GM12874 (cell line): ENCODE measurements at regions not wholly inside any gene's neighbourhood (a gene's known extent, or its start where the extent isn't known, plus 50 kb on each side); places are given as distances from the start of the nearest gene placed in this dataset.

Experiments
- TF ChIP-seq, protein P1 (sequence below): IDR thresholded peaks from 2 replicates; pipeline ENCODE4 v1.5.1; 2011; ENCODE audit warnings: low read depth, mild to moderate bottlenecking, control low read depth, low read length, moderate library complexity; ENCODE audit not compliant: insufficient read depth

- TF ChIP-seq, protein P1, sequence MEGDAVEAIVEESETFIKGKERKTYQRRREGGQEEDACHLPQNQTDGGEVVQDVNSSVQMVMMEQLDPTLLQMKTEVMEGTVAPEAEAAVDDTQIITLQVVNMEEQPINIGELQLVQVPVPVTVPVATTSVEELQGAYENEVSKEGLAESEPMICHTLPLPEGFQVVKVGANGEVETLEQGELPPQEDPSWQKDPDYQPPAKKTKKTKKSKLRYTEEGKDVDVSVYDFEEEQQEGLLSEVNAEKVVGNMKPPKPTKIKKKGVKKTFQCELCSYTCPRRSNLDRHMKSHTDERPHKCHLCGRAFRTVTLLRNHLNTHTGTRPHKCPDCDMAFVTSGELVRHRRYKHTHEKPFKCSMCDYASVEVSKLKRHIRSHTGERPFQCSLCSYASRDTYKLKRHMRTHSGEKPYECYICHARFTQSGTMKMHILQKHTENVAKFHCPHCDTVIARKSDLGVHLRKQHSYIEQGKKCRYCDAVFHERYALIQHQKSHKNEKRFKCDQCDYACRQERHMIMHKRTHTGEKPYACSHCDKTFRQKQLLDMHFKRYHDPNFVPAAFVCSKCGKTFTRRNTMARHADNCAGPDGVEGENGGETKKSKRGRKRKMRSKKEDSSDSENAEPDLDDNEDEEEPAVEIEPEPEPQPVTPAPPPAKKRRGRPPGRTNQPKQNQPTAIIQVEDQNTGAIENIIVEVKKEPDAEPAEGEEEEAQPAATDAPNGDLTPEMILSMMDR: no peak
These were observed 590.8 kb upstream of the BRINP1 start for GRCh38 chr9:119959846-119960545.

DNA sequence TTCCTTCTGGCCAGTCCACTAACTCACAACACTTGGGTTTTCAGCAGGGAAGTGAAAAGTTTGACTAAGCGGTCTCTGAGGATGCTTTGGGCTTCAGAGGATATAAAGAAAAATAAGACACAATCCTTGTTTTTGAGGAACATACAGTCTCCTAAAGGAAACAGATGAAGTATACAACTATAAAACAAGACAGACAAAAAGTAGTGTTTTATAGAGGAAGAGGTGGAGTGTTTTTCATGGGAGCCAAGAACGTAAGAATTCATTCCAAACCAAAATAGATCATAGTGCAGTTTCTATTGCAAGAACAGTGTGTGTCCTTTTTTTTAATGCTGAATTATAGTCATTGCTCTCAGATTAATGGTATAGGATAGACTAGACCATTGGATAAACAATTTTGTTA lies 586.9 kb upstream of the BRINP1 start:
- TF ChIP-seq, protein P1: no peak

DNA sequence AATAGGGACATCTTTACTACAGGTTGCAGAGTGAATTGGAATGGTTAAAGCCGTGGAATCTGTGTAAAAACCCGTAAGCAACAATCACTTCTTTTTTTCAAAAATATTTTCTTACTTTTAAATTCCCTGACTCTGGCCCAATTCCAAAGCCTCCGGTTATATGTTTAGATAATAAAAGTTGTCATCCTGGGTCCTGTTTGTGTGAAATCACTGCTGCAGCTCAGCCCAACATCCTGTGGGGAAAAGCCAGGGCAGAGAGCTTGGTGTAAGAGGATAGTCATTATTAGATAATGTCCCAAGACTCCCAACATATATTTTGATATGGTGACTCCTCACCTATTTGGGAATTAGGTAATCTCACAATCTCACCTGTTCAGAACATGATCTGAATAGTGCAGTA lies 586.0 kb upstream of the BRINP1 start:
- TF ChIP-seq, protein P1: no peak

- TF ChIP-seq, protein P1: no peak
These were observed 582.4 kb upstream of the BRINP1 start for GRCh38 chr9:119951591-119951990.

DNA sequence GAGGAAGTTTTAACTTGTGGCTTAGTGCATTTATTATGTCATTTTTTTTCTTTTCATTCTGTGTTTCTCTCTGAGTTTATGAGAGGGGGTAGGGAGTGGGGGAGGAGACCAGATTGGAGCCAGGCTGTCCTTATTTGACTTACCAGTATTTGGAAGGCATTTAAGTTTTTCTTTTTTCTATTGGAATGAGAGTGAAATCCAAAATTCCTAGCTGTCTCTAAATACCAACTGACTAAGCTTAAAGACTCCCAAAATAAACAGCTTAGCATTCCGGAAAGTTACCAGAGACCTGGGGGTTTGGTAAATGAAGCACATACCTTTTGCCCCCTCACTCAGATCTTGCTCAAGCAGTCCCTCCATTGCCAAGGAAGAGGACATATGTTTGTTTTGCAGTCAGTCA lies 581.9 kb upstream of the BRINP1 start:
- TF ChIP-seq, protein P1: no peak

DNA sequence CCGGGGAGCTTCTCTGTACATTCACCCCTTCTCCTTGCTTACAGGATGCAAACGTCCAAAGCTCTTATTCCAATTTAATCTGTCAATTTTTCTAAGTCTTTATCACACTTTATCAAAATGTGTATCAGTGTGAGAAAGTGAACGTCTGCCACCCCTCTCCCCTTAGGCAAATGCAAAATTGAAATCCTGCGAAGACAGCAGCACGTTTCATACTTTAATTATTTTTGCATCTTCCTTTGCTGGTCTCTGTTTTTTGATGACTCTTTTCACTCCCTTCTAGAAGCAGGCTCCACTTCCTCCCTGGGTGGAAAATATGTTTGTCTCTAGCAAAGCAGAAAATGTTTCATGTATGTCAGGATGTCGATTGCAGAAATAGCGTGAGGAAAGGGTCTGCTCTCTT lies 576.5 kb upstream of the BRINP1 start:
- TF ChIP-seq, protein P1: no peak

DNA sequence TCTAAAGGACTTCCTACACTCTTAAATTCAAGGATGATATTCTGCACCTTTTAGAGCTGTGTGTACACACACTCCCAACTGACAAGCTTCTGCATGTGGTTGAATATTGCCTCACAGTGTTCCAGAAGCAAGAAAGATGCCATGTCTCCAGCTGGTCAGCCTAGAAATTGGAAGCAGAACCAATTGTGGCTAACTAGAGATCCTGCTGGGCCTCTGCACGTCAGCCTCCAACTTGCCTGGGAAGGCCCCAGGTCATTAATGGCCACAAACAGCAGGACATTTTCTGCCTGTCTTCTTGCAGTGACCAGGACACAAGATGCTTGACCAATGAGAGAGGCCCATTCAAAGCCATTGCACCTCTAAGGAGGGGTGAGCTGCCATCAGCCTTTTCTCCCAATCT lies 571.9 kb upstream of the BRINP1 start:
- TF ChIP-seq, protein P1: no peak

GRCh38 chr9:119938871-119939270 lies 569.6 kb upstream of the BRINP1 start:
- TF ChIP-seq, protein P1: no peak
